ENCODE measurements at regions not wholly inside any gene's neighbourhood (a gene's known extent, or its start where the extent isn't known, plus 50 kb on each side); places are given as distances from the start of the nearest gene placed in this dataset.

GRCh38 chr17:36856222-36856621 is 81.1 kb upstream of the LHX1 start:
- no peak for TF ChIP-seq CTCF (IDR thresholded peaks at IDR 0.05; ENCODE audit: low read depth, low read length)
- TF ChIP-seq POLR2A (IDR thresholded peaks at IDR 0.05; ENCODE audit: extremely low read depth, insufficient read length): no peak
- TF ChIP-seq MAX (IDR thresholded peaks at IDR 0.05; ENCODE audit: low read depth, low read length): no peak

Measured in NB4 (cell line).